HG03064 (cell line): ENCODE measurements at regions not wholly inside any gene's neighbourhood (a gene's known extent, or its start where the extent isn't known, plus 50 kb on each side); places are given as distances from the start of the nearest gene placed in this dataset.
"Not testable (repeated sequence)": the region's sequence is repeated elsewhere in the genome, so short reads cannot be mapped to it uniquely, and the experiment has no call there.

Experiments
- ATAC-seq: cut with Tn5 transposase; IDR thresholded peaks from one replicate; pipeline ENCODE4 v1.9.1; 2021; ENCODE audit warnings: low read depth; ENCODE audit not compliant: unreplicated experiment

- ATAC-seq, result no peak
Observed at GRCh38 chr6:121680058-121680457, 244.6 kb downstream of the GJA1 start.

- no peak for ATAC-seq
Observed at GRCh38 chr6:121682666-121683065, 247.2 kb downstream of the GJA1 start.

- ATAC-seq, result not testable (repeated sequence)
Observed at GRCh38 chr6:121685806-121686205, 250.4 kb downstream of the GJA1 start.

- ATAC-seq, result no peak
Observed at GRCh38 chr6:121686611-121687023, 251.2 kb downstream of the GJA1 start.

- ATAC-seq, result no peak
Observed at GRCh38 chr6:121688974-121689373, 253.5 kb downstream of the GJA1 start.

GRCh38 chr6:121691126-121691551, 255.7 kb downstream of the GJA1 start:
- no peak for ATAC-seq

GRCh38 chr6:121694389-121694788, 258.9 kb downstream of the GJA1 start:
- no peak for ATAC-seq

- no peak for ATAC-seq
Observed at GRCh38 chr6:121694801-121695251, 259.4 kb downstream of the GJA1 start.

GRCh38 chr6:121695329-121695728, 259.9 kb downstream of the GJA1 start:
- no peak for ATAC-seq

- no peak for ATAC-seq
Observed at GRCh38 chr6:121697921-121698320, 262.5 kb downstream of the GJA1 start.

GRCh38 chr6:121698617-121699016, 263.2 kb downstream of the GJA1 start:
- ATAC-seq, result no peak

- not testable (repeated sequence) for ATAC-seq
Observed at GRCh38 chr6:121703129-121703528, 267.7 kb downstream of the GJA1 start.

- no peak for ATAC-seq
Observed at GRCh38 chr6:121711472-121711871, 276.0 kb downstream of the GJA1 start.

GRCh38 chr6:121717686-121718085, 282.2 kb downstream of the GJA1 start:
- no peak for ATAC-seq

GRCh38 chr6:121720867-121721266, 285.4 kb downstream of the GJA1 start:
- not testable (repeated sequence) for ATAC-seq

- ATAC-seq, result no peak
Observed at GRCh38 chr6:121723623-121724022, 288.2 kb downstream of the GJA1 start.

GRCh38 chr6:121724576-121724975, 289.1 kb downstream of the GJA1 start:
- no peak for ATAC-seq

GRCh38 chr6:121726596-121726995, 291.1 kb downstream of the GJA1 start:
- no peak for ATAC-seq

GRCh38 chr6:121730616-121731015, 295.2 kb downstream of the GJA1 start:
- no peak for ATAC-seq

- ATAC-seq, result no peak
Observed at GRCh38 chr6:121731381-121731780, 295.9 kb downstream of the GJA1 start.

GRCh38 chr6:121732641-121733040, 297.2 kb downstream of the GJA1 start:
- no peak for ATAC-seq

- ATAC-seq, result no peak
Observed at GRCh38 chr6:121733234-121733633, 297.8 kb downstream of the GJA1 start.

GRCh38 chr6:121740188-121740587, 304.7 kb downstream of the GJA1 start:
- ATAC-seq, result not testable (repeated sequence)
